Fibroblast of peridontal ligament (primary cell): ENCODE measurements at regions not wholly inside any gene's neighbourhood (a gene's known extent, or its start where the extent isn't known, plus 50 kb on each side); places are given as distances from the start of the nearest gene placed in this dataset.

Source experiments
- DNase-seq: peaks from one replicate; pipeline ENCODE4 v3.0.0-alpha.2; 2010; ENCODE audit errors: extremely low read depth

DNA sequence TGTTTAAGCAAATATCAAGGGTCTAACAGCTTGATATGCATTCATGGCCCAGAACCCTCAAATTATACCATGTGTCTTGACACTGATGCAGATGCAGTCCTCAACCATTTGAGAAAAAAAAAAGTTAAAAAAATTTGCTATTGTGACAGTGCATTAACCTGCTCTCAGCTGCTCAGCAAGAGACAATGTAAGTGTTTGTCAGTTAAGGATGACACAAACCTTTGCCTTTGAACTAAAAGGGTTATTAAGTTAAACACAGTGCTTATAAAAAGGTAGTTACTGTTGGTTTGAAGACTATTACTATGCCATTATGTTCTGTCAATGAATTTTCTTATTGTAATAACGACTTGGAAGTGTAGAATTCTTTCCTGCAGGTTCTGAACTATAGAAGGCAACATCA lies 655.6 kb upstream of the NEGR1 start:
- DNase-seq: no peak

DNA sequence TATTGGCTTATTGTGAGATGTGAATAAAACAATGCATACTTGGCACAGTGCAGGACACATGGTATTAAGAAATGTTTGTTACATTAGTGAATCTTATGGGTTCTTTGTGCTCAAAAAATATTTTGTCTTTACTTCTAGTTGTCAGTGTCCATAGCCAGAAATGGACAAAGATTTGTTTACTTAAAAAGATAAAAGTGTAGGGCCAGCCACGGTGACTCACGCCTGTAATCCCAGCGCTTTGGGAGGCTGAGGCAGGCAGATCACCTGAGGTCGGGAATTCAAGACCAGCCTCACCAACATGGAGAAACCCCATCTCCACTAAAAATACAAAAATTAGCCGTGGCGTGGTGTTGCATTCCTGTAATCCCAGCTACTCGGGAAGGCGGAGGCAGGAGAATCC lies 654.6 kb upstream of the NEGR1 start:
- no peak for DNase-seq

- peak; percentile 20 for DNase-seq
These were observed 653.9 kb upstream of the NEGR1 start for GRCh38 chr1:72936151-72936740.

DNA sequence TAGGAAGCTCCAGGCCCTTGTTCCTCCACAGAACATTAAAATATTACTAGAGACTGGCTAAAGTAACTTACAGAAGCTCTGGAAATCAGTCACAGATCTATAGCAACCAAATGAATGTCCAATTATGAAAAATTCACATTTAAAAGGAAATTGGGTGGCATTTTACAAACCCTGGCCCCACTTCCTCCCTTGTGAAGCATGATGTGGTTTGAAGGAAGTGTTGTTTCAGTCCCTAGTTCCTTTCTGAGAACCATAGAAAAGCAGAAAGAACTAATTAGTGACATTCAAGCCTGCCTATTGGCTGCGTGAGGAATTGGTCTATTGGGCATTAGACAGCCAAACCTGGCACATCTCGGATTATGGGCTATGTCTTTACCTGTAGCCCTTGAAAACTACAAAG lies 649.7 kb upstream of the NEGR1 start:
- DNase-seq: no peak

- no peak for DNase-seq
These were observed 648.2 kb upstream of the NEGR1 start for GRCh38 chr1:72930528-72930927.

DNA sequence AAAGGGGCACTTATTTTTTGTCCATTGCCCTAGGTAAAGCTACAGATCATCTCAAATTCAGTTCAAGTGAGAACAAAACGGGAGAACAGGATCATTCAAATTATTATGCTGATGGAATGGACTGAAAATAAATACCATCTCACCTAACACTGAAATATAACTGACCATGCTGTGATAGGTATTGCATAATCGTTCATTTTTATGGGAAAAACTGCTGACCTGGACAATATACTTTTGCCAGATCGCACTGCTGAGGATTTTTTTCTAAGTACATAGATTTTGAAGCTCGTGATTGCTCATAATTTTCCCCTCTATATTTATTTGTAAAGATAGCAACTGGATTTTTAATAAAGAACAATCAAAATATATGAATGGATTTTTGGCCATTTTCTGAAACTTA lies 636.6 kb upstream of the NEGR1 start:
- DNase-seq: no peak

DNA sequence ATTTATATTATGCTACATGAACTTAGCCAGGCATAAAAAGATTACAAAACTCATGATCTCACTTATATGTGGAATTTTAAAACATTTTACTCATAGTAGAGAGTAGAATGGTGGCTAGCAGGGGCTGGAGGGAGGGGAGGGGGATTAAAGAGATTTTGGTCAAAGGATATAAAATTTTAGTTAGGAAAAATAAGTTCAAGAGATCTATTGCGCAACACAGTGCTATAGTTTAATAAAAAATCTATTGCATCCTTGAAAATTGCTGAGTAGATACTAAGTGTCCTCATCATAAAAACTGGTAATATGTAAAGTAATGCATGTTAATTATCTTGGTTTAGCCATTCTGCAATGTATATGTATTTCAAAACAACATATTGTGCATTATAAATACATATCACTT lies 635.6 kb upstream of the NEGR1 start:
- DNase-seq: no peak

DNA sequence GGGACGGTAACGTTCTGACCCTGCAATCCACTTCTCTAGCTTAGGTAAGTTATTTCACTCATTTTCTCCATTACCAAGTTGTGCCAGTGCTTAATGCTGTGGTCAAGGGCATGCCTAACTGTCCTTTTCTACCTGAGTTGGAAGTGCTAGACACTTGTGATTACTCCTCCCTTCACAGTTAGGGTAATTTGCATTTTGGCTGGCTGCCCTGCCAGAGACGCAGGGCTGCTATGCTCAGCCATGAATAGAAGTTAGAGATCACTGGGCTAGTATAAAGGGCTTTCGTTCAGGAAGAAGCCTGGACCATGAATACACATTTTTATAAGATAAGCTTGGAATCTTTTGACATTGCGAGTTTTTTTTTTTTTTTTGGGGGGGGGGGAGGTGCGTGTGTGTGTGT lies 633.2 kb upstream of the NEGR1 start:
- DNase-seq: no peak

GRCh38 chr1:72911656-72912055 lies 629.3 kb upstream of the NEGR1 start:
- no peak for DNase-seq

- peak; percentile 4 for DNase-seq
These were observed 613.9 kb upstream of the NEGR1 start for GRCh38 chr1:72896256-72896655.

- peak; percentile 78 for DNase-seq
These were observed 610.1 kb upstream of the NEGR1 start for GRCh38 chr1:72892461-72892860.

- peak; percentile 31 for DNase-seq
These were observed 609.6 kb upstream of the NEGR1 start for GRCh38 chr1:72891976-72892375.

- no peak for DNase-seq
These were observed 603.5 kb upstream of the NEGR1 start for GRCh38 chr1:72885841-72886240.

DNA sequence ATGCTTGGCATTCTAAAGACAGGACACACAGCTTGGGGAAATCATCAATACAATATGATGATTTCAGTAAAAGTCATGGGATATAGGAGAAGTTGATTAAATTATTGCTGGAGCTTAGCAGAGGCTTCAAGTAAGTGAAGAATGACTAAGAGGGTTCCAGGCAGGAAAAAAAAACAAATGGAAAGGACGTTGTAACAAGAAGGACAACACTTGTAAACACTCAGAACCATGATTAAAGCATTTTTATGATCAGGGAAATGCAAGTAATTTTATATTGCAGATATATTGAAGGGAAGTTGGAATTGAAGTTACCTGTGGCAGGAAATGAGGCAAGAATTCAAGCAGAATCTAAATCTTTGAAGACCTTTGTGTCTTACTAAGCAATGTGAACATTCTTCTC lies 602.7 kb upstream of the NEGR1 start:
- DNase-seq: no peak

DNA sequence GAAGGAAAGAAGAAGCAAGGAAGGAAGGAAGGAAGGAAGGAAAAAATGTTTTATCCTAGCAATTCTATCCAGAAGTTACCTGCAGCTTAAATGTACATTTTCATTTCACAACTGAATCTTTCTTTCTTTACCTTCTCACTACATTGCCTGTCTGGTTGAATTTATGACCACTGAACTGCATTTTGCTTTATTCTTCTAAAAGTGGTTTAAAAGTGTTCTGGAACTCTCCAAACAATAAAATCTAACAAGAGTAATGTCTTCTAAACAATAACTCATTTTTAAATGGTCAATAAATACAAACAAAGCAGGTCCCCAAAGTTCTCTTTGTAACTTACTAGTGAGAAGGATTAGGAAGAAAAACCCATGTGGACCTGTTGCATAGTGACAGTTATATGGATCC lies 587.5 kb upstream of the NEGR1 start:
- no peak for DNase-seq

DNA sequence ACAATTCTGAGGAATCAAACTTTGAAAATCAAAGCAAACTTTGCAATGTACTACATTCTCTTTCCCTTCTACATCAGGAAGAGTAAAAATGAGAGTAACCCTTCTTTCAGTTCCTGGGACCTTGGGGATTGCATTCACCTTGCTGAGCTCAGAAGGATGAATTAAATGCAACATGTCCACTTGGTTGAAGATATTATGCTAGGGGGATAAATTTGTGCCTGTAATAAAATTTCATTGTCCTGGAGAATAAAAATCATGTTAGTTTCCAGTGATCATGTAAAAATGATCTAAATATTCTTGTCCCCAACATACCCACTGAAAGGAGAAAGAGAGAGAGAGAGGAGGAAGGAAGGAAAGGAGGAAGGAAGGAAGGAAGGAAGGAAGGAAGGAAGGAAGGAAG lies 587.1 kb upstream of the NEGR1 start:
- no peak for DNase-seq

GRCh38 chr1:72851597-72851996 lies 569.3 kb upstream of the NEGR1 start:
- no peak for DNase-seq

DNA sequence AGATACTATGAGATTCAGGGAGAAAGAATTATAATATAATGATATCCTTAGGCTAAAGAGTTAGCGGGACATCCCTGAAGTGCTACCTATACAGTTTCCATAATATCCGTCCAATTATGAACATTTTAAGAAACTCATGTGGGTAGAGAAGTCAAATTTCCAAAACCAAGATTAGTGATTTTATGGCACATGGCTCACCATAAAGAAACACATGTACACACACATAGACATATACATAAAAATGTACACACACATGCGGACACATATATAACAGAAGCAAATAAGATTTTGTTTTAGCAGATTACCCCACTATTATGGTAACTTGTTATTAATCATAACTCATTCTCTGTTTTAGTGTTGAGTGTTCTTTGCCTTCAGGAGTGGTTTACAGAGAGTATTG lies 566.7 kb upstream of the NEGR1 start:
- no peak for DNase-seq

DNA sequence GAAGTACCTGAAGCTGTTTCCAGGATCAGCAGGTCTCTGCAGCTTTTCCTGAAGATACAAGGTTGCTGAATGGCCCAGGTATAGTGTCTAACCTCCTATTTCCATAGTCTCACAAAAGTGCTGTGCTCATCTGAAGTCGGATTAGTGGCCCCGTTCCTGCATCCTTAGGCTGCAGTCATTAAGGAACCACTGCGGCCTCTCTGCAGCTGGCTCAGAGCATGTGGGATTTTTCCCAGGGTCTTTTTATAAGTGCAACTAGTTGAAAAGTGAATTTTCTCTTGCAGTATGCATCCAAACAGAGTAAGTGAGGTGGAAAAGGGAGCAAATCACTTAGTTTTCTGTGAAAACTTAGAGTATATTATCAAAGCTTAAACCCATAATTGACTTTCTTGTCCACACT lies 565.3 kb upstream of the NEGR1 start:
- DNase-seq: no peak

GRCh38 chr1:72846476-72847278 lies 564.3 kb upstream of the NEGR1 start:
- no peak for DNase-seq

- no peak for DNase-seq
These were observed 563.6 kb upstream of the NEGR1 start for GRCh38 chr1:72845981-72846380.

GRCh38 chr1:72845381-72845780 lies 563.0 kb upstream of the NEGR1 start:
- no peak for DNase-seq

DNA sequence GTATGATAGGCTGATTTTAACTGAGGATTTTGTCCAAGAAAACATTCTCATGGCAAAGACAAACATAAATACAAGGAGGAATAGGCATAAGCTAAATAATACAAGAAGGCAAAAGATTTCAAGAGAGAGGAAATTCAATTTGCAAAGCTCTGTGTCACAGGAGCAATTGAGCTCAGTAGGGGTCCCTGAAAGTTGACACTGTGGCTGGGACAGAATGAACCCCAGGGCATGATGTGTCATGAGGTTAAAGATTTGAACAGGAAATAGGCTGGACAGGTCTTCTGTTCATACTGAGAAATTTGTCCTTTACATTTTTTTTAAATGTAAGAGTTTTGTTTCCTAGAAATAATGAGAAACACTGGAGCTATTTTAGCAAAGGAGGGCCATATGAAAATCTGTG lies 555.4 kb upstream of the NEGR1 start:
- no peak for DNase-seq
